H9 (cell line): ENCODE measurements at regions not wholly inside any gene's neighbourhood (a gene's known extent, or its start where the extent isn't known, plus 50 kb on each side); places are given as distances from the start of the nearest gene placed in this dataset.
"Not testable (repeated sequence)": the region's sequence is repeated elsewhere in the genome, so short reads cannot be mapped to it uniquely, and the experiment has no call there.

Experiments used
- DNase-seq: peaks from one replicate; pipeline ENCODE4 v3.0.0-alpha.2; 2017
- H2AFZ ChIP-seq: one replicate; pipeline ENCODE4 v1.6.1; 2013; ENCODE audit warnings: mild to moderate bottlenecking, low read length, control low read depth, moderate library complexity
- H2AK5ac ChIP-seq: 2 replicates; pipeline ENCODE4 v1.6.1; 2013; ENCODE audit warnings: low read length, control low read depth, mixed read lengths; ENCODE audit not compliant: insufficient read length
- H2BK120ac ChIP-seq: one replicate; pipeline ENCODE4 v1.6.1; 2013; ENCODE audit warnings: low read depth, mild to moderate bottlenecking, low read length, control low read depth, inconsistent platforms; ENCODE audit not compliant: poor library complexity, severe bottlenecking
- H2BK12ac ChIP-seq: 2 replicates; pipeline ENCODE4 v1.6.1; 2013; ENCODE audit warnings: low read length, control low read depth, mixed read lengths, low read depth; ENCODE audit not compliant: insufficient read length
- H2BK15ac ChIP-seq: 2 replicates; pipeline ENCODE4 v1.6.1; 2013; ENCODE audit warnings: low read depth, low read length, control low read depth
- H2BK20ac ChIP-seq: one replicate; pipeline ENCODE4 v1.6.1; 2013; ENCODE audit warnings: low read depth, mild to moderate bottlenecking, low read length, control low read depth, inconsistent platforms; ENCODE audit not compliant: poor library complexity, severe bottlenecking
- H2BK5ac ChIP-seq: 2 replicates; pipeline ENCODE4 v1.6.1; 2013; ENCODE audit warnings: low read length, control low read depth, mixed read lengths; ENCODE audit not compliant: insufficient read length
- H3K14ac ChIP-seq: 2 replicates; pipeline ENCODE4 v1.6.1; 2013; ENCODE audit warnings: low read length, control low read depth; ENCODE audit not compliant: insufficient read depth
- H3K18ac ChIP-seq: 2 replicates; pipeline ENCODE4 v1.6.1; 2013; ENCODE audit warnings: low read depth, mild to moderate bottlenecking, mixed read lengths, low read length, control low read depth; ENCODE audit not compliant: insufficient read length
- H3K23ac ChIP-seq: 2 replicates; pipeline ENCODE4 v1.6.1; 2013; ENCODE audit warnings: low read length, control low read depth, mixed read lengths, low read depth; ENCODE audit not compliant: insufficient read length
- H3K23me2 ChIP-seq: 2 replicates; pipeline ENCODE4 v1.6.1; 2013; ENCODE audit warnings: low read depth, mild to moderate bottlenecking, mixed read lengths, low read length, control low read depth; ENCODE audit not compliant: insufficient read length, poor library complexity, severe bottlenecking
- H3K27ac ChIP-seq: 2 replicates; pipeline ENCODE4 v1.5.1; 2013; ENCODE audit warnings: low read length, control low read depth, mixed read lengths, low read depth; ENCODE audit not compliant: insufficient read length
- H3K27me3 ChIP-seq: 2 replicates; pipeline ENCODE4 v1.6.1; 2013; ENCODE audit warnings: low read length, control low read depth, inconsistent platforms; ENCODE audit not compliant: insufficient read depth
- H3K4ac ChIP-seq: 2 replicates; pipeline ENCODE4 v1.6.1; 2013; ENCODE audit warnings: low read depth, mild to moderate bottlenecking, control low read depth, inconsistent platforms, low read length, moderate library complexity
- H3K4me1 ChIP-seq: 2 replicates; pipeline ENCODE4 v1.6.1; 2013; ENCODE audit warnings: low read length, control low read depth, inconsistent platforms; ENCODE audit not compliant: insufficient read depth
- H3K4me2 ChIP-seq: 2 replicates; pipeline ENCODE4 v1.6.1; 2013; ENCODE audit warnings: low read length, control low read depth, mixed read lengths; ENCODE audit not compliant: insufficient read length, insufficient read depth
- H3K56ac ChIP-seq: 2 replicates; pipeline ENCODE4 v1.6.1; 2013; ENCODE audit warnings: low read depth, mild to moderate bottlenecking, mixed read lengths, low read length, control low read depth; ENCODE audit not compliant: insufficient read length
- H3K79me1 ChIP-seq: 2 replicates; pipeline ENCODE4 v1.6.1; 2013; ENCODE audit warnings: low read depth, mild to moderate bottlenecking, moderate library complexity, low read length, control low read depth, inconsistent platforms; ENCODE audit not compliant: insufficient read depth, poor library complexity, severe bottlenecking
- H3K79me2 ChIP-seq: 2 replicates; pipeline ENCODE4 v1.6.1; 2013; ENCODE audit warnings: low read length, control low read depth, inconsistent platforms; ENCODE audit not compliant: insufficient read depth
- H3K9ac ChIP-seq: 2 replicates; pipeline ENCODE4 v1.6.1; 2013; ENCODE audit warnings: low read length, control low read depth, mixed read lengths; ENCODE audit not compliant: insufficient read length; ENCODE audit errors: extremely low read depth
- H3K9me3 ChIP-seq: one replicate; pipeline ENCODE4 v1.6.1; 2013; ENCODE audit warnings: low read depth, low read length, inconsistent platforms; ENCODE audit not compliant: control insufficient read depth
- H3T11ph ChIP-seq: one replicate; pipeline ENCODE4 v1.6.1; 2013; ENCODE audit warnings: mild to moderate bottlenecking, low read length, control low read depth, inconsistent platforms
- H4K20me1 ChIP-seq: one replicate; pipeline ENCODE4 v1.6.1; 2013; ENCODE audit not compliant: control insufficient read depth, insufficient read length, insufficient read depth
- H4K5ac ChIP-seq: 2 replicates; pipeline ENCODE4 v1.6.1; 2013; ENCODE audit warnings: low read depth, mild to moderate bottlenecking, mixed read lengths, low read length, control low read depth; ENCODE audit not compliant: insufficient read length
- H4K8ac ChIP-seq: replicated peaks from 2 replicates; pipeline ENCODE4 v1.6.1; 2013; ENCODE audit warnings: low read length, control low read depth, mixed read lengths, low read depth; ENCODE audit not compliant: insufficient read length
- H4K91ac ChIP-seq: 2 replicates; pipeline ENCODE4 v1.6.1; 2013; ENCODE audit warnings: low read depth, mild to moderate bottlenecking, moderate library complexity, mixed read lengths, low read length, control low read depth; ENCODE audit not compliant: insufficient read length
- H3K27ac Mint-ChIP-seq, 3 experiments: 2 replicates in 2 of 3; 3 replicates in 1 of 3; pipeline ENCODE4 v1.8.0; 2020 to 2021; ENCODE audit warnings: mixed read lengths in 3 of 3, mild to moderate bottlenecking in 1 of 3, moderate library complexity in 1 of 3
- H3K27me3 Mint-ChIP-seq: 2 replicates; pipeline ENCODE4 v1.8.0; 2021; ENCODE audit warnings: low read depth, mild to moderate bottlenecking, moderate library complexity, mixed read lengths
- H3K36me3 Mint-ChIP-seq, 3 experiments: 2 replicates in 2 of 3; 3 replicates in 1 of 3; pipeline ENCODE4 v1.8.0; 2020 to 2021; ENCODE audit warnings: low read depth in 3 of 3, mixed read lengths in 3 of 3; ENCODE audit not compliant: insufficient read depth in 1 of 3
- H3K4me1 Mint-ChIP-seq, 2 experiments: 2 replicates each; pipeline ENCODE4 v1.8.0; 2020; ENCODE audit warnings: mixed read lengths in 2 of 2
- H3K4me3 Mint-ChIP-seq, 2 experiments: 2 replicates in 1 of 2; 3 replicates in 1 of 2; pipeline ENCODE4 v1.8.0; 2020 to 2021; ENCODE audit warnings: mild to moderate bottlenecking in 2 of 2, mixed read lengths in 2 of 2, moderate library complexity in 1 of 2
- H3K9me3 Mint-ChIP-seq, 2 experiments: 2 replicates in 1 of 2; 3 replicates in 1 of 2; pipeline ENCODE4 v1.8.0; 2020; ENCODE audit warnings: mild to moderate bottlenecking in 2 of 2, mixed read lengths in 2 of 2, moderate library complexity in 1 of 2
- WGBS: extraction: QIAGEN DNeasy Blood & Tissue Kit; methylation state at CpG from one replicate; pipeline ENCODE4 v1.1.7; 2013; ENCODE audit warnings: missing lambda C conversion rate, low lambda C conversion rate, mixed read lengths; ENCODE audit not compliant: insufficient read length; ENCODE audit errors: extremely low coverage; 5-methylcytosine and 5-hydroxymethylcytosine counted together
- TF ChIP-seq, protein P1 (sequence below): fragments of 200-600 bp; sonication (generic); conservative IDR thresholded peaks from 3 replicates; pipeline ENCODE4 v1.8.0; 2021; ENCODE audit warnings: antibody characterized with exemption, mild to moderate bottlenecking

DNA sequence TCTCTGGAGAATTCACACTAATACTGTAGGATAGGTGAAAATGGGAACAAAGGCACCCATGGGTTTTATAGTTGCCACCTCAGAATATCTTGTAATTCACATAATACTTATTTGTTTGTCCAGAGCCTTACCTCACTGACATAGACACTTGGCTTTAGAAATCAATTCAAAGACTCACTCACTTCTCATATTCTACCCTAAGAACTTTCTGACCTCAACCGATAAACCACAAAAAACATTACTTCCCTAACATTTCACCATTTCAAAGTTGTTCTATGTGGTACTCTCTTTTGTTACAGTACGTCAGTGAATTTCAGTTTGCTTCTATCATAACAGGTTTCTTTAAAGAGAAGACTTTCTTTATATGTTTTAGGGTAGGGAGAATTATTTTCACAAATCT lies 359.3 kb downstream of the IGSF11 start:
- H2BK20ac ChIP-seq = no peak overlapping the region
- H3K4me1 ChIP-seq = no peaks in the 10 kb centered on the region
- no peak overlapping the region for H2BK120ac ChIP-seq
- H2BK12ac ChIP-seq = no peak overlapping the region
- H4K20me1 ChIP-seq = no peaks in the 10 kb centered on the region
- no peak overlapping the region for H3K27ac ChIP-seq
- H4K5ac ChIP-seq = no peak overlapping the region
- H2AFZ ChIP-seq = no peak overlapping the region
- 100% methylated on average over 1 of the region's 2 CpGs for whole genome bisulfite sequencing
- no peaks in the 10 kb centered on the region for H3K79me1 ChIP-seq
- no peaks in the 10 kb centered on the region for H3K27me3 ChIP-seq
- no peaks in the 10 kb centered on the region; a peak in 1 of 7 replicates for H3K36me3 Mint-ChIP-seq
- no peak overlapping the region for H3T11ph ChIP-seq
- no peak overlapping the region for H4K8ac ChIP-seq
- no peaks in the 10 kb centered on the region for H3K79me2 ChIP-seq
- no peak overlapping the region for H3K23ac ChIP-seq
- no peaks in the 10 kb centered on the region for H3K23me2 ChIP-seq
- no peak overlapping the region for H3K56ac ChIP-seq
- no peak overlapping the region for H2AK5ac ChIP-seq
- H3K9me3 ChIP-seq = no peaks in the 10 kb centered on the region
- no peak overlapping the region for H3K4me2 ChIP-seq
- no peak overlapping the region for H2BK5ac ChIP-seq
- H3K9ac ChIP-seq = no peak overlapping the region
- H3K9me3 Mint-ChIP-seq = no peaks in the 10 kb centered on the region
- DNase-seq = no peak
- H3K27me3 Mint-ChIP-seq = no peaks in the 10 kb centered on the region
- TF ChIP-seq, protein P1, sequence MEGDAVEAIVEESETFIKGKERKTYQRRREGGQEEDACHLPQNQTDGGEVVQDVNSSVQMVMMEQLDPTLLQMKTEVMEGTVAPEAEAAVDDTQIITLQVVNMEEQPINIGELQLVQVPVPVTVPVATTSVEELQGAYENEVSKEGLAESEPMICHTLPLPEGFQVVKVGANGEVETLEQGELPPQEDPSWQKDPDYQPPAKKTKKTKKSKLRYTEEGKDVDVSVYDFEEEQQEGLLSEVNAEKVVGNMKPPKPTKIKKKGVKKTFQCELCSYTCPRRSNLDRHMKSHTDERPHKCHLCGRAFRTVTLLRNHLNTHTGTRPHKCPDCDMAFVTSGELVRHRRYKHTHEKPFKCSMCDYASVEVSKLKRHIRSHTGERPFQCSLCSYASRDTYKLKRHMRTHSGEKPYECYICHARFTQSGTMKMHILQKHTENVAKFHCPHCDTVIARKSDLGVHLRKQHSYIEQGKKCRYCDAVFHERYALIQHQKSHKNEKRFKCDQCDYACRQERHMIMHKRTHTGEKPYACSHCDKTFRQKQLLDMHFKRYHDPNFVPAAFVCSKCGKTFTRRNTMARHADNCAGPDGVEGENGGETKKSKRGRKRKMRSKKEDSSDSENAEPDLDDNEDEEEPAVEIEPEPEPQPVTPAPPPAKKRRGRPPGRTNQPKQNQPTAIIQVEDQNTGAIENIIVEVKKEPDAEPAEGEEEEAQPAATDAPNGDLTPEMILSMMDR = no peak
- H3K4me3 Mint-ChIP-seq = no peak overlapping the region
- H3K18ac ChIP-seq = no peak overlapping the region
- H3K14ac ChIP-seq = no peak overlapping the region
- H3K4me1 Mint-ChIP-seq = no peaks in the 10 kb centered on the region
- no peak overlapping the region for H3K27ac Mint-ChIP-seq
- no peak overlapping the region for H3K4ac ChIP-seq
- H2BK15ac ChIP-seq = no peak overlapping the region
- H4K91ac ChIP-seq = no peak overlapping the region

DNA sequence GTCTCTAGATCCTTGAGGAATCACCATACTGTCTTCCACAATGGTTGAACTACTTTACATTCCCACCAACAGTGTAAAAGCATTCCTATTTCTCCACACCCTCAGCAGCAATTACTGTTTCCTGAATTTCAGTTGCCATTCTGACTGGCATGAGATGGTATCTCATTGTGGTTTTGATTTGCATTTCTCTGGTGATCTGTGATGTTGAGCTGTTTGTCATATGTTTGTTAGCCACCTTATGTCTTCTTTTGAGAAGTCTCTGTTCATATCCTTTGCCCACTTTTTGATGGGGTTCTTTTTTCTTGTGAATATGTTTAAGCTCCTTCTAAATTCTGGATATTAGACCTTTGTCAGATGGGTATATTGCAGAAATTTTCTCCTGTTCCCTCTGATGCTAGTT lies 356.0 kb downstream of the IGSF11 start:
- not testable (repeated sequence) for H2BK5ac ChIP-seq, H3K27me3 Mint-ChIP-seq, H2BK15ac ChIP-seq, H3K4me3 Mint-ChIP-seq, H3K14ac ChIP-seq, H3K9ac ChIP-seq, H3K36me3 Mint-ChIP-seq, H2AFZ ChIP-seq, H3K27ac ChIP-seq, H4K5ac ChIP-seq, H4K8ac ChIP-seq, H3K9me3 Mint-ChIP-seq, H2BK12ac ChIP-seq, H3K4me1 ChIP-seq, H3T11ph ChIP-seq, H3K4me1 Mint-ChIP-seq, H2BK20ac ChIP-seq, H3K56ac ChIP-seq, H3K18ac ChIP-seq, H3K4ac ChIP-seq, H4K20me1 ChIP-seq, H3K23me2 ChIP-seq, H3K27me3 ChIP-seq, DNase-seq, H3K27ac Mint-ChIP-seq, H3K4me2 ChIP-seq, H3K79me1 ChIP-seq, H2AK5ac ChIP-seq, H3K9me3 ChIP-seq, H4K91ac ChIP-seq, H2BK120ac ChIP-seq, H3K79me2 ChIP-seq, H3K23ac ChIP-seq
